ENCODE measurements at regions not wholly inside any gene's neighbourhood (a gene's known extent, or its start where the extent isn't known, plus 50 kb on each side); places are given as distances from the start of the nearest gene placed in this dataset.
"Not testable (repeated sequence)": the region's sequence is repeated elsewhere in the genome, so short reads cannot be mapped to it uniquely, and the experiment has no call there.

DNA sequence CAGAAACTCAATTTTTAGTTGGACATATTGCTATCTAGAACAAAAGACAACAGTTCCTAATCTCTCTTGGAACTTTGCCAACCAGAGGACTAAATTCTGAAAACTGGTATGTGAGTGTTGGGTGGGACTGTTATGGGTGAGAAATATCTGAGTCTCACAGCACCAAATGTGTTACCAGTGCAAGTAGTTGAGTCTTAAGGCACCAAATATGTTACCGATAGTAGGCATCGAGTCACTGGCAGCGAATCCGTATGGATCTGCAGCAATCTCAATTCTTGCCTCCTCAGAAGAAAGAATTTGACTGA is 575.2 kb downstream of the DACH1 start:
- Mint-ChIP-seq H3K27ac (ENCODE audit: low read depth, unreplicated experiment) (no peak overlapping the region), H3K4me3 (ENCODE audit: unreplicated experiment) (peak overlapping the region; percentile 73), H3K27me3 (ENCODE audit: insufficient read depth, unreplicated experiment) (peaks cover 31% of the 10 kb centered on the region), H3K36me3 (ENCODE audit: insufficient read depth, unreplicated experiment) (no peaks in the 10 kb centered on the region), H3K4me1 (ENCODE audit: insufficient read depth, unreplicated experiment) (no peaks in the 10 kb centered on the region), H3K9me3 (ENCODE audit: unreplicated experiment) (no peaks in the 10 kb centered on the region)
- DNase-seq (ENCODE audit: unreplicated experiment) = peak; percentile 3
- intact Hi-C loops (cut with micrococcal nuclease) = no loop called here
- no TSS peak for BruUV-seq (replicated peaks)
- TF ChIP-seq, protein P1, sequence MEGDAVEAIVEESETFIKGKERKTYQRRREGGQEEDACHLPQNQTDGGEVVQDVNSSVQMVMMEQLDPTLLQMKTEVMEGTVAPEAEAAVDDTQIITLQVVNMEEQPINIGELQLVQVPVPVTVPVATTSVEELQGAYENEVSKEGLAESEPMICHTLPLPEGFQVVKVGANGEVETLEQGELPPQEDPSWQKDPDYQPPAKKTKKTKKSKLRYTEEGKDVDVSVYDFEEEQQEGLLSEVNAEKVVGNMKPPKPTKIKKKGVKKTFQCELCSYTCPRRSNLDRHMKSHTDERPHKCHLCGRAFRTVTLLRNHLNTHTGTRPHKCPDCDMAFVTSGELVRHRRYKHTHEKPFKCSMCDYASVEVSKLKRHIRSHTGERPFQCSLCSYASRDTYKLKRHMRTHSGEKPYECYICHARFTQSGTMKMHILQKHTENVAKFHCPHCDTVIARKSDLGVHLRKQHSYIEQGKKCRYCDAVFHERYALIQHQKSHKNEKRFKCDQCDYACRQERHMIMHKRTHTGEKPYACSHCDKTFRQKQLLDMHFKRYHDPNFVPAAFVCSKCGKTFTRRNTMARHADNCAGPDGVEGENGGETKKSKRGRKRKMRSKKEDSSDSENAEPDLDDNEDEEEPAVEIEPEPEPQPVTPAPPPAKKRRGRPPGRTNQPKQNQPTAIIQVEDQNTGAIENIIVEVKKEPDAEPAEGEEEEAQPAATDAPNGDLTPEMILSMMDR (IDR thresholded peaks at IDR 0.05; ENCODE audit: unreplicated experiment) = no peak
- CTCF ChIA-PET = interaction anchor here (0.6 kb wide), 1 partner anchor 587 kb away, joined by 3 read pairs; no protein-coding TSS in a partner anchor
- POLR2A ChIA-PET = no interaction called here

DNA sequence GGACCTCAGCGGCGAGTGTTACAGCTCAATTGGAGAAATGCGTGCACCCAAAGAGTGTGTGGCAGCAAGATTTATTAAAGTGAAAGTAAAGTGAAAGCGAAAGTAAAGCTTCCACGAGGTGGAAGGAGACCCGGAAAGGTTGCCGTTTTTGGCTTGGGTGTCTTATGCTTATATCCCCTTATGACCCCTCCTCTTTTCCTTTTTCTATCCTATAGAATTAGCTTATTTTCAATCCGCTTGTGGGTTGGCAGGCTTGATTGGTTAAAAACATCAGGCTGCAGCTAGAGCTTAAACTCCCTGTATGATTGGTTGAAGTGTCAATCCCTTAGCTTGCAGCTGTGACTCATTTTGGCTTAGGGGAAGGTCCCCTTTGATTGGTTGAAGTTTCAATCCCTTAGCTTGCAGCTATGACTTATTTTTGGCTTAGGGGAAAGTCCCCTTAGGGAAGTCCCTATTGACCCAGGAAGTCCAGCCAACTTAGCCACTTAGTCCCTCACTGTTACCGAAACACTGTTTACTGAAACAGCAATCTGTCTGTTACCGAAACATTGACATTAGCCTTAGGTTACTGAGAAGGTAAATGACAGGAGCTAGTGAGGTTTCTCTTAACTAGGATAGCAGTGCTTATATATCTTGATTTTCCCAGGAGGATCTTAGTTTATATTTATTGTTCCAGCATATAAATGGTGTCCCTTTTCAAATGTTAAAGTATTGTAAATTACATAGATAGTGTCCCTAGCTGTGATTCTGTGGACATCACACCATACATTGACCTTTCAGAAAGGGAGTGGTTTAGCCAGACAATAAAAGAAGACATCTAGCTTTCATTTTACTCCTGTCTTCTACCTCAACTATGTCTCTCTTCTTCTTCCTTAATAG is 575.8 kb downstream of the DACH1 start:
- Mint-ChIP-seq H3K27me3 (ENCODE audit: insufficient read depth, unreplicated experiment) (peaks cover 26% of the 10 kb centered on the region), H3K36me3 (ENCODE audit: insufficient read depth, unreplicated experiment) (no peaks in the 10 kb centered on the region), H3K4me1 (ENCODE audit: insufficient read depth, unreplicated experiment) (no peaks in the 10 kb centered on the region), H3K27ac (ENCODE audit: low read depth, unreplicated experiment) (peak overlapping the region; percentile 57), H3K9me3 (ENCODE audit: unreplicated experiment) (no peaks in the 10 kb centered on the region), H3K4me3 (ENCODE audit: unreplicated experiment) (peak overlapping the region; percentile 73)
- no TSS peak for BruUV-seq (replicated peaks)
- CTCF ChIA-PET = interaction anchor here (0.6 to 1.6 kb wide), 3 partner anchors 19 to 588 kb away, joined by 3 to 5 read pairs (median 3); no protein-coding TSS in a partner anchor
- POLR2A ChIA-PET = no interaction called here
- intact Hi-C loops (cut with micrococcal nuclease) = no loop called here
- TF ChIP-seq, protein P1 (IDR thresholded peaks at IDR 0.05; ENCODE audit: unreplicated experiment) = no peak
- DNase-seq (ENCODE audit: unreplicated experiment) = peak; percentile 48

DNA sequence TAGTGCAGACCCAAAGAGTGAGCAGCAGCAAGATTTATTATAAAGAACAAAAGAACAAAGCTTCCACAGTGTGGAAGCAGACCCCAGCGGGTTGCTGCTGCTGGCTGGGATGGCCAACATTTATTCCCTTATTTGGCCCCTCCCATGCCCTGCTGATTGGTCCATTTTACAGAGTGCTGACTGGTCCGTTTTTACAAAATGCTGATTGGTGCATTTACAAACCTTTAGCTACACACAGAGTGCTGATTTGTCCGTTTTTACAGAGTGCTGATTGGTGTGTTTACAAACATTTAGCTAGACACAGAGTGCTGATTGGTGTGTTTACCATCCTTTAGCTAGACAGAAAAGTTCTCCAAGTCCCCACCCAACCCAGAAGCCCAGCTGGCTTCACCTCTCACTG is 577.0 kb downstream of the DACH1 start:
- POLR2A ChIA-PET; H3K4me3 Mint-ChIP-seq (ENCODE audit: unreplicated experiment); H3K36me3 Mint-ChIP-seq (ENCODE audit: insufficient read depth, unreplicated experiment); H3K9me3 Mint-ChIP-seq (ENCODE audit: unreplicated experiment); BruUV-seq (replicated peaks); H3K4me1 Mint-ChIP-seq (ENCODE audit: insufficient read depth, unreplicated experiment); intact Hi-C loops (cut with micrococcal nuclease); DNase-seq (ENCODE audit: unreplicated experiment); H3K27ac Mint-ChIP-seq (ENCODE audit: low read depth, unreplicated experiment): not testable (repeated sequence)
- H3K27me3 Mint-ChIP-seq (ENCODE audit: insufficient read depth, unreplicated experiment) = peaks cover 26% of the 10 kb centered on the region
- CTCF ChIA-PET = interaction anchor here (0.6 to 1.6 kb wide), 4 partner anchors 9 to 75 kb away, joined by 3 to 8 read pairs (median 4); no protein-coding TSS in a partner anchor

DNA sequence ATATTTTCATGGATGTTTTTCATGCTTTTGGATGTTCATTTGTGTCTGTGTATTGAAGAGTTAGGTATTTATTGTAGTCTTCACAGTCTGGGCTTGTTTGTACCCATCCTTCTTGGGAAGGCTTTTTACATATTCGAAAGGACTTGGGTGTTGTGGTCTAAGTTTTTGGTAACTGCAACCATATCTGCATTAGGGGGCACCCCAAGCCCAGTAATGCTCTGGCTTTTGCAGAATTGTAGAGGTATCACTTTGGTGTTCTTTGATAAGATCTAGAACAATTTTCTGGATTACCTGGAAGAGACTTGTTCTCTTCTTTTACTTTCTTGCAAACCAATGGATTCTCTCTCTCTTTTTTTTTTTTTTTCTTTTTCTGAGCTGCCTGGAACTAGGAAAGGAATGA is 581.3 kb downstream of the DACH1 start:
- H3K27me3 Mint-ChIP-seq (ENCODE audit: insufficient read depth, unreplicated experiment) = peaks cover 67% of the 10 kb centered on the region
- no peak for DNase-seq (ENCODE audit: unreplicated experiment)
- H3K27ac Mint-ChIP-seq (ENCODE audit: low read depth, unreplicated experiment) = no peak overlapping the region
- TF ChIP-seq, protein P1 (IDR thresholded peaks at IDR 0.05; ENCODE audit: unreplicated experiment) = no peak
- CTCF ChIA-PET = interaction anchor here (0.9 kb wide), 1 partner anchor 18 kb away, joined by 3 read pairs; no protein-coding TSS in a partner anchor
- H3K4me3 Mint-ChIP-seq (ENCODE audit: unreplicated experiment) = no peak overlapping the region
- H3K36me3 Mint-ChIP-seq (ENCODE audit: insufficient read depth, unreplicated experiment) = no peaks in the 10 kb centered on the region
- no TSS peak for BruUV-seq (replicated peaks)
- H3K9me3 Mint-ChIP-seq (ENCODE audit: unreplicated experiment) = no peaks in the 10 kb centered on the region
- POLR2A ChIA-PET = no interaction called here
- intact Hi-C loops (cut with micrococcal nuclease) = no loop called here
- H3K4me1 Mint-ChIP-seq (ENCODE audit: insufficient read depth, unreplicated experiment) = no peaks in the 10 kb centered on the region

All from MCF 10A (cell line).